Hepatocyte (in vitro differentiated cells): ENCODE measurements at regions not wholly inside any gene's neighbourhood (a gene's known extent, or its start where the extent isn't known, plus 50 kb on each side); places are given as distances from the start of the nearest gene placed in this dataset.

ENCODE experiments used
- DNase-seq: peaks from one replicate; pipeline ENCODE4 v3.0.0-alpha.2; 2016; ENCODE audit warnings: low spot score
- H2AFZ ChIP-seq: fragments of 200-600 bp; sonication (generic); 2 replicates; pipeline ENCODE4 v1.6.0; 2016; ENCODE audit warnings: antibody characterized with exemption, mild to moderate bottlenecking
- H3K27ac ChIP-seq: fragments of 200-600 bp; sonication (generic); 2 replicates; pipeline ENCODE4 v1.5.1; 2016; ENCODE audit warnings: mild to moderate bottlenecking
- H3K27me3 ChIP-seq: fragments of 200-600 bp; sonication (generic); 2 replicates; pipeline ENCODE4 v1.6.1; 2016
- H3K36me3 ChIP-seq: fragments of 200-600 bp; sonication (generic); replicated peaks from 2 replicates; pipeline ENCODE4 v1.5.1; 2016; ENCODE audit warnings: low read depth; ENCODE audit not compliant: insufficient read depth
- H3K4me1 ChIP-seq: fragments of 200-600 bp; sonication (generic); 2 replicates; pipeline ENCODE4 v1.5.1; 2016; ENCODE audit warnings: mild to moderate bottlenecking, moderate library complexity; ENCODE audit not compliant: insufficient read depth
- H3K4me2 ChIP-seq: fragments of 200-600 bp; sonication (generic); 2 replicates; pipeline ENCODE4 v1.6.0; 2016
- H3K4me3 ChIP-seq: fragments of 200-600 bp; sonication (generic); 2 replicates; pipeline ENCODE4 v1.5.1; 2016; ENCODE audit warnings: mild to moderate bottlenecking
- H3K79me2 ChIP-seq: fragments of 200-600 bp; sonication (generic); 2 replicates; pipeline ENCODE4 v1.6.0; 2017; ENCODE audit warnings: mild to moderate bottlenecking
- H3K9me2 ChIP-seq: fragments of 200-600 bp; sonication (generic); replicated peaks from 2 replicates; pipeline ENCODE4 v1.6.0; 2017; ENCODE audit warnings: mild to moderate bottlenecking; ENCODE audit not compliant: insufficient read depth
- H3K9me3 ChIP-seq: fragments of 200-600 bp; sonication (generic); 2 replicates; pipeline ENCODE4 v1.5.1; 2016; ENCODE audit warnings: low read depth, mild to moderate bottlenecking
- H4K20me1 ChIP-seq: fragments of 200-600 bp; sonication (generic); 2 replicates; pipeline ENCODE4 v1.6.0; 2016; ENCODE audit warnings: mild to moderate bottlenecking; ENCODE audit not compliant: insufficient read depth, poor library complexity, severe bottlenecking
- EZH2 ChIP-seq: fragments of 200-600 bp; sonication (generic); IDR thresholded peaks from 2 replicates; pipeline ENCODE4 v1.6.1; 2016; ENCODE audit warnings: antibody characterized with exemption, mild to moderate bottlenecking, borderline replicate concordance
- EZH2phosphoT487 ChIP-seq: fragments of 200-600 bp; sonication (generic); IDR thresholded peaks from one replicate; pipeline ENCODE4 v1.6.1; 2018; ENCODE audit warnings: antibody characterized with exemption, mild to moderate bottlenecking, low read depth, moderate library complexity; ENCODE audit not compliant: unreplicated experiment, severe bottlenecking
- WGBS: methylation state at CpG from one replicate; pipeline ENCODE4 v1.1.6; 2016; ENCODE audit warnings: low lambda C conversion rate; ENCODE audit errors: missing lambda C conversion rate; 5-methylcytosine and 5-hydroxymethylcytosine counted together
- TF ChIP-seq, protein P1 (sequence below): fragments of 200-600 bp; sonication (generic); IDR thresholded peaks from 2 replicates; pipeline ENCODE4 v1.5.1; 2016; ENCODE audit warnings: antibody characterized with exemption, mild to moderate bottlenecking; ENCODE audit not compliant: poor library complexity

DNA sequence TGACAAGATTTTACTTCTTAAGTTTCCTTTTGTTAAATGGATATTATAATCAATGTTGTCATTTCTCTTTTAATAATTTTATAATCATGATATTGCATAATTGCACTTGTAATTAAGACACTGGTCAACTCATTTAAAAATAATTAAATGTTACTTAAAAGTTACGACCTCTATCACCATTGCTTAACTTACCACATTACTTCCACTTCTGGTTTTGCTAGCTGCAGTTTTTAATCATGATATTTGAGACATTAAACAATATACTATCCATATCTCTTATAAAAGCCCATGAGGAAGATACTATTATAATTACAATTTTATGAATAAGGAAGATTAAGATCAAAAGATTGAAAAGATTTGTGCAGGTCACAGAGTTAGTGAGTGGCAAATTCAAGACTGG lies 502.0 kb downstream of the RNF144A start:
- Histone ChIP-seq H3K4me1 (peaks cover 10% of the 10 kb centered on the region), H3K4me2 (no peak overlapping the region), H3K79me2 (no peaks in the 10 kb centered on the region), H2AFZ (no peak overlapping the region), H3K9me2 (no peaks in the 10 kb centered on the region), H3K4me3 (no peak overlapping the region), H3K9me3 (no peaks in the 10 kb centered on the region), H3K36me3 (no peaks in the 10 kb centered on the region), H3K27me3 (no peaks in the 10 kb centered on the region), H3K27ac (no peak overlapping the region), H4K20me1 (no peaks in the 10 kb centered on the region)
- no peak for DNase-seq
- no peak for TF ChIP-seq EZH2
- TF ChIP-seq, protein P1, sequence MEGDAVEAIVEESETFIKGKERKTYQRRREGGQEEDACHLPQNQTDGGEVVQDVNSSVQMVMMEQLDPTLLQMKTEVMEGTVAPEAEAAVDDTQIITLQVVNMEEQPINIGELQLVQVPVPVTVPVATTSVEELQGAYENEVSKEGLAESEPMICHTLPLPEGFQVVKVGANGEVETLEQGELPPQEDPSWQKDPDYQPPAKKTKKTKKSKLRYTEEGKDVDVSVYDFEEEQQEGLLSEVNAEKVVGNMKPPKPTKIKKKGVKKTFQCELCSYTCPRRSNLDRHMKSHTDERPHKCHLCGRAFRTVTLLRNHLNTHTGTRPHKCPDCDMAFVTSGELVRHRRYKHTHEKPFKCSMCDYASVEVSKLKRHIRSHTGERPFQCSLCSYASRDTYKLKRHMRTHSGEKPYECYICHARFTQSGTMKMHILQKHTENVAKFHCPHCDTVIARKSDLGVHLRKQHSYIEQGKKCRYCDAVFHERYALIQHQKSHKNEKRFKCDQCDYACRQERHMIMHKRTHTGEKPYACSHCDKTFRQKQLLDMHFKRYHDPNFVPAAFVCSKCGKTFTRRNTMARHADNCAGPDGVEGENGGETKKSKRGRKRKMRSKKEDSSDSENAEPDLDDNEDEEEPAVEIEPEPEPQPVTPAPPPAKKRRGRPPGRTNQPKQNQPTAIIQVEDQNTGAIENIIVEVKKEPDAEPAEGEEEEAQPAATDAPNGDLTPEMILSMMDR: no peak
- WGBS: 95% methylated on average over 1 of the region's 1 CpG

DNA sequence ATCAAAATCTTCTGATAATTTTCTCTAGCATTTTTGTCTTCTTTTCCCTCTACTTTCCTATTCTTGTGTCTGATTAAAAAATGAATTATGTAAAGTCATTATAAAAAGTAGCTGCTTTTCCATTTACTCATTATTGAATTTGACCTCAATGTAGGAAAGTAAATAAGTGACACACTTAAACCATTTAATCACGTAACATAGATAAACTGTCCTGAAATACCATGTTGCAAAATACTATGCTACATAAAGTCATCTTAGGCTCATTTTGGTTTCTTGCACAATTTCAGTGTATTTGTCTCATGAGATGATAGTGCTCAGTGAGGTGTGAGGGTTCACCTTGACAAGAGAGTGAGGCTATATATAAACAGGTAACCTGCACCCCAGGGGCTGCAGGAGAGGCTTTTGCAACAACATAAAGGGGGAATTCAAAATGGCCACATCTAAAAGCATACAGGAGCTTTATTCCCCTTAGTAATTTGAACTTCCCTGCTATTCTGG lies 502.7 kb downstream of the RNF144A start:
- H3K4me2 ChIP-seq: no peak overlapping the region
- no peaks in the 10 kb centered on the region for H3K9me3 ChIP-seq
- H3K27me3 ChIP-seq: no peaks in the 10 kb centered on the region
- 37% methylated on average over 1 of the region's 1 CpG for WGBS
- TF ChIP-seq EZH2: no peak
- TF ChIP-seq, protein P1: no peak
- TF ChIP-seq EZH2phosphoT487: no peak
- no peaks in the 10 kb centered on the region for H3K36me3 ChIP-seq
- no peak overlapping the region for H3K4me3 ChIP-seq
- H2AFZ ChIP-seq: no peak overlapping the region
- no peak for DNase-seq
- no peaks in the 10 kb centered on the region for H4K20me1 ChIP-seq
- no peaks in the 10 kb centered on the region for H3K79me2 ChIP-seq
- no peaks in the 10 kb centered on the region for H3K9me2 ChIP-seq
- peaks cover 10% of the 10 kb centered on the region for H3K4me1 ChIP-seq
- H3K27ac ChIP-seq: no peak overlapping the region

DNA sequence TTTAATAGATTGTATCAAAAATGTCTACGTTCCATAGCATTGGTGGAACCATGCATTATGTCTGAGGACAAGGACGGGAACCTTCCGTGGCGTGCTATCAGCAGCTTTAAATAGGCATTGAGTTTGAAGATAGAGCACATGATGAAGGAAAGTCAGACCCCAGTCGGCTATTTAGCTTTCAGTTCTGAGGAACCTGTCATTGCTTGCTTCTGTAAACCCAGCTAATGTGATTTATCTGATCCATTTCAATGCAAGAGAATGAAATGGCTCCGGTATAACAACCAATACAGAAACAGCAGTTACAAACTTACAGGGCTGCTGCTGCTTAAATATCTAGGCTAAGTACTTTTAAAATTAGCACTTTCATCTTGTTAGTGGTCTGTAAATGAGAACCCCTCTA lies 503.3 kb downstream of the RNF144A start:
- Histone ChIP-seq H3K27me3 (no peaks in the 10 kb centered on the region), H3K4me2 (no peak overlapping the region), H3K79me2 (no peaks in the 10 kb centered on the region), H3K4me3 (no peak overlapping the region), H2AFZ (no peak overlapping the region), H3K9me3 (no peaks in the 10 kb centered on the region), H3K9me2 (no peaks in the 10 kb centered on the region), H3K27ac (no peak overlapping the region), H3K36me3 (no peaks in the 10 kb centered on the region), H4K20me1 (no peaks in the 10 kb centered on the region), H3K4me1 (peaks cover 10% of the 10 kb centered on the region)
- TF ChIP-seq EZH2phosphoT487 (no peak), EZH2 (no peak)
- TF ChIP-seq, protein P1: no peak
- no peak for DNase-seq
- WGBS: 65% methylated on average over 6 of the region's 6 CpGs

DNA sequence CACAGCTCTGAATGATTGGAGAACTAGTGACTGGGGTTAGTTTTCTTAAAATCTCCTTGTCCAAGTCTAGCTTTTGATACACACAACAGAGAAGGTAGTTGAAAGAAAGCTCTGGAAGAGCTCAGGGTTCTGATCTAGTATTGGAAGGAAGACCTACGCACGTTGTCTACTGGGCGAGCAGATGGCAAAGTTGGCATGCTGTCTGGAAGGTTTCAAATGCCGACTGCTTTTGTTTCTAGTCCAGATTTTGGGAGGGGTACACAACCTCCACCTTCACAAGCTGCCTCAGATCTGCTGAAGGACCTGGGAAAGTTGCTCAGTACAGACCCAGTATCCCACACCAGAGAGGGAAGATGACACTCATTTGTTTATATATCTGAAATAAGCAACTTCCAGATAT lies 507.3 kb downstream of the RNF144A start:
- no peak overlapping the region for H3K27ac ChIP-seq
- H3K79me2 ChIP-seq: no peaks in the 10 kb centered on the region
- no peaks in the 10 kb centered on the region for H3K36me3 ChIP-seq
- TF ChIP-seq EZH2: no peak
- TF ChIP-seq, protein P1: no peak
- TF ChIP-seq EZH2phosphoT487: no peak
- peaks cover 6% of the 10 kb centered on the region for H3K27me3 ChIP-seq
- 79% methylated on average over 4 of the region's 4 CpGs for WGBS
- no peak overlapping the region for H3K4me3 ChIP-seq
- no peak for DNase-seq
- no peak overlapping the region for H3K4me2 ChIP-seq
- H3K4me1 ChIP-seq: peaks cover 6% of the 10 kb centered on the region
- H2AFZ ChIP-seq: no peak overlapping the region
- H4K20me1 ChIP-seq: no peaks in the 10 kb centered on the region
- no peaks in the 10 kb centered on the region for H3K9me3 ChIP-seq
- no peaks in the 10 kb centered on the region for H3K9me2 ChIP-seq
